C1 segment of cervical spinal cord (tissue), 14 donors: ENCODE measurements at regions not wholly inside any gene's neighbourhood (a gene's known extent, or its start where the extent isn't known, plus 50 kb on each side); places are given as distances from the start of the nearest gene placed in this dataset.

Experiments used
- DNase-seq, 14 donors: peaks; one replicate each; lab custom pipeline; 2025; lab: John Stamatoyannopoulos, UW

- no peak for DNase-seq
Observed at GRCh38 chr2:149920389-149920788, 332.8 kb upstream of the MMADHC start.

GRCh38 chr2:149915151-149915550 lies 327.6 kb upstream of the MMADHC start:
- no peak for DNase-seq

- DNase-seq = no peak
Observed at GRCh38 chr2:149908726-149909683, 321.4 kb upstream of the MMADHC start.

- no peak for DNase-seq
Observed at GRCh38 chr2:149906886-149907285, 319.3 kb upstream of the MMADHC start.

GRCh38 chr2:149904352-149905175 lies 317.0 kb upstream of the MMADHC start:
- no peak for DNase-seq

GRCh38 chr2:149903626-149904025 lies 316.1 kb upstream of the MMADHC start:
- no peak for DNase-seq

- no peak for DNase-seq
Observed at GRCh38 chr2:149902081-149902480, 314.5 kb upstream of the MMADHC start.

GRCh38 chr2:149901231-149901859 lies 313.8 kb upstream of the MMADHC start:
- no peak for DNase-seq

- DNase-seq = no peak
Observed at GRCh38 chr2:149899390-149899789, 311.8 kb upstream of the MMADHC start.

GRCh38 chr2:149894760-149895159 lies 307.2 kb upstream of the MMADHC start:
- DNase-seq = no peak

GRCh38 chr2:149894226-149894625 lies 306.7 kb upstream of the MMADHC start:
- no peak for DNase-seq

- no peak for DNase-seq
Observed at GRCh38 chr2:149892563-149892962, 305.0 kb upstream of the MMADHC start.

GRCh38 chr2:149885946-149886345 lies 298.4 kb upstream of the MMADHC start:
- DNase-seq = no peak

GRCh38 chr2:149885468-149885867 lies 297.9 kb upstream of the MMADHC start:
- DNase-seq = peak in 1 of 14 donors; percentile 14

GRCh38 chr2:149884871-149885270 lies 297.3 kb upstream of the MMADHC start:
- no peak for DNase-seq

GRCh38 chr2:149877913-149878312 lies 290.3 kb upstream of the MMADHC start:
- DNase-seq = no peak

- DNase-seq = no peak
Observed at GRCh38 chr2:149877074-149877473, 289.5 kb upstream of the MMADHC start.

- DNase-seq = no peak
Observed at GRCh38 chr2:149873936-149874335, 286.4 kb upstream of the MMADHC start.

GRCh38 chr2:149872638-149873150 lies 285.1 kb upstream of the MMADHC start:
- no peak for DNase-seq

- no peak for DNase-seq
Observed at GRCh38 chr2:149872041-149872440, 284.5 kb upstream of the MMADHC start.

- DNase-seq = no peak
Observed at GRCh38 chr2:149871091-149871885, 283.7 kb upstream of the MMADHC start.
